ENCODE measurements at regions not wholly inside any gene's neighbourhood (a gene's known extent, or its start where the extent isn't known, plus 50 kb on each side); places are given as distances from the start of the nearest gene placed in this dataset.

- FAIRE-seq: no peak
Measured at GRCh38 chr1:244197851-244198375, 146.8 kb downstream of the ZBTB18 start.

- FAIRE-seq: no peak
Measured at GRCh38 chr1:244199902-244200301, 148.8 kb downstream of the ZBTB18 start.

- FAIRE-seq: no peak
Measured at GRCh38 chr1:244200596-244200995, 149.5 kb downstream of the ZBTB18 start.

GRCh38 chr1:244201750-244202149, 150.7 kb downstream of the ZBTB18 start:
- FAIRE-seq: no peak

GRCh38 chr1:244204004-244204403, 152.9 kb downstream of the ZBTB18 start:
- FAIRE-seq: no peak

GRCh38 chr1:244205171-244205570, 154.1 kb downstream of the ZBTB18 start:
- no peak for FAIRE-seq

GRCh38 chr1:244205906-244206305, 154.8 kb downstream of the ZBTB18 start:
- FAIRE-seq: no peak

GRCh38 chr1:244207042-244207934, 156.2 kb downstream of the ZBTB18 start:
- no peak for FAIRE-seq

GRCh38 chr1:244207935-244208244, 156.8 kb downstream of the ZBTB18 start:
- FAIRE-seq: no peak

GRCh38 chr1:244209955-244210354, 158.9 kb downstream of the ZBTB18 start:
- no peak for FAIRE-seq

GRCh38 chr1:244210884-244211558, 159.9 kb downstream of the ZBTB18 start:
- FAIRE-seq: no peak

GRCh38 chr1:244211559-244211944, 160.5 kb downstream of the ZBTB18 start:
- FAIRE-seq: no peak

- FAIRE-seq: no peak
Measured at GRCh38 chr1:244212219-244212618, 161.1 kb downstream of the ZBTB18 start.

- no peak for FAIRE-seq
Measured at GRCh38 chr1:244212797-244213475, 161.9 kb downstream of the ZBTB18 start.

- FAIRE-seq: no peak
Measured at GRCh38 chr1:244214009-244214967, 163.2 kb downstream of the ZBTB18 start.

- FAIRE-seq: no peak
Measured at GRCh38 chr1:244216836-244217235, 165.8 kb downstream of the ZBTB18 start.

- no peak for FAIRE-seq
Measured at GRCh38 chr1:244217711-244218110, 166.6 kb downstream of the ZBTB18 start.

- FAIRE-seq: no peak
Measured at GRCh38 chr1:244218220-244218619, 167.1 kb downstream of the ZBTB18 start.

- no peak for FAIRE-seq
Measured at GRCh38 chr1:244219149-244219548, 168.1 kb downstream of the ZBTB18 start.

- no peak for FAIRE-seq
Measured at GRCh38 chr1:244219802-244220201, 168.7 kb downstream of the ZBTB18 start.

- FAIRE-seq: no peak
Measured at GRCh38 chr1:244220410-244220809, 169.3 kb downstream of the ZBTB18 start.

- FAIRE-seq: no peak
Measured at GRCh38 chr1:244221991-244222390, 170.9 kb downstream of the ZBTB18 start.
